ENCODE measurements at regions not wholly inside any gene's neighbourhood (a gene's known extent, or its start where the extent isn't known, plus 50 kb on each side); places are given as distances from the start of the nearest gene placed in this dataset.

GRCh38 chr5:23274171-23274570 lies 233.2 kb upstream of the PRDM9 start:
- Mint-ChIP-seq H3K27ac (ENCODE audit: unreplicated experiment) (no peak overlapping the region), H3K4me3 (ENCODE audit: unreplicated experiment) (no peak overlapping the region), H3K4me1 (ENCODE audit: unreplicated experiment) (no peaks in the 10 kb centered on the region), H3K36me3 (ENCODE audit: unreplicated experiment) (no peaks in the 10 kb centered on the region), H3K27me3 (ENCODE audit: unreplicated experiment) (no peaks in the 10 kb centered on the region), H3K9me3 (ENCODE audit: unreplicated experiment) (no peaks in the 10 kb centered on the region)
- DNase-seq (ENCODE audit: extremely low spot score, unreplicated experiment) = no peak
- TF ChIP-seq CTCF (IDR thresholded peaks at IDR 0.05) = no peak

GRCh38 chr5:23269981-23270380 lies 237.4 kb upstream of the PRDM9 start:
- H3K4me1 Mint-ChIP-seq (ENCODE audit: unreplicated experiment) = no peaks in the 10 kb centered on the region
- no peak for DNase-seq (ENCODE audit: extremely low spot score, unreplicated experiment)
- no peaks in the 10 kb centered on the region for H3K9me3 Mint-ChIP-seq (ENCODE audit: unreplicated experiment)
- no peaks in the 10 kb centered on the region for H3K36me3 Mint-ChIP-seq (ENCODE audit: unreplicated experiment)
- no peak overlapping the region for H3K27ac Mint-ChIP-seq (ENCODE audit: unreplicated experiment)
- no peak for TF ChIP-seq CTCF (IDR thresholded peaks at IDR 0.05)
- no peak overlapping the region for H3K4me3 Mint-ChIP-seq (ENCODE audit: unreplicated experiment)
- peaks cover 4% of the 10 kb centered on the region for H3K27me3 Mint-ChIP-seq (ENCODE audit: unreplicated experiment)

GRCh38 chr5:23268136-23268535 lies 239.3 kb upstream of the PRDM9 start:
- Mint-ChIP-seq H3K36me3 (ENCODE audit: unreplicated experiment) (no peaks in the 10 kb centered on the region), H3K4me3 (ENCODE audit: unreplicated experiment) (no peak overlapping the region), H3K9me3 (ENCODE audit: unreplicated experiment) (no peaks in the 10 kb centered on the region), H3K27me3 (ENCODE audit: unreplicated experiment) (peaks cover 4% of the 10 kb centered on the region), H3K4me1 (ENCODE audit: unreplicated experiment) (no peaks in the 10 kb centered on the region), H3K27ac (ENCODE audit: unreplicated experiment) (no peak overlapping the region)
- no peak for TF ChIP-seq CTCF (IDR thresholded peaks at IDR 0.05)
- no peak for DNase-seq (ENCODE audit: extremely low spot score, unreplicated experiment)

GRCh38 chr5:23260621-23261020 lies 246.8 kb upstream of the PRDM9 start:
- H3K4me3 Mint-ChIP-seq (ENCODE audit: unreplicated experiment) = no peak overlapping the region
- H3K27me3 Mint-ChIP-seq (ENCODE audit: unreplicated experiment) = no peaks in the 10 kb centered on the region
- no peak for TF ChIP-seq CTCF (IDR thresholded peaks at IDR 0.05)
- no peaks in the 10 kb centered on the region for H3K9me3 Mint-ChIP-seq (ENCODE audit: unreplicated experiment)
- no peak overlapping the region for H3K27ac Mint-ChIP-seq (ENCODE audit: unreplicated experiment)
- DNase-seq (ENCODE audit: extremely low spot score, unreplicated experiment) = no peak
- no peaks in the 10 kb centered on the region for H3K4me1 Mint-ChIP-seq (ENCODE audit: unreplicated experiment)
- no peaks in the 10 kb centered on the region for H3K36me3 Mint-ChIP-seq (ENCODE audit: unreplicated experiment)

- Mint-ChIP-seq H3K4me1 (ENCODE audit: unreplicated experiment) (no peaks in the 10 kb centered on the region), H3K27ac (ENCODE audit: unreplicated experiment) (no peak overlapping the region), H3K9me3 (ENCODE audit: unreplicated experiment) (no peaks in the 10 kb centered on the region), H3K4me3 (ENCODE audit: unreplicated experiment) (no peak overlapping the region), H3K27me3 (ENCODE audit: unreplicated experiment) (no peaks in the 10 kb centered on the region), H3K36me3 (ENCODE audit: unreplicated experiment) (no peaks in the 10 kb centered on the region)
- no peak for TF ChIP-seq CTCF (IDR thresholded peaks at IDR 0.05)
- no peak for DNase-seq (ENCODE audit: extremely low spot score, unreplicated experiment)
Measured at GRCh38 chr5:23257656-23258055, 249.8 kb upstream of the PRDM9 start.

Data from osteocyte (in vitro differentiated cells).